Karpas-422 (cell line): ENCODE measurements at regions not wholly inside any gene's neighbourhood (a gene's known extent, or its start where the extent isn't known, plus 50 kb on each side); places are given as distances from the start of the nearest gene placed in this dataset.

Source experiments
- DNase-seq: peaks from one replicate; pipeline ENCODE4 v3.0.0-alpha.2; 2015
- H2AFZ ChIP-seq: fragments of 200-600 bp; sonication (generic); 2 replicates; pipeline ENCODE4 v1.6.1; 2014; ENCODE audit warnings: antibody characterized with exemption, low read length, mixed read lengths
- H3K27ac ChIP-seq: fragments of 200-600 bp; sonication (generic); 2 replicates; pipeline ENCODE4 v1.5.1; 2014; ENCODE audit warnings: mild to moderate bottlenecking, low read length, moderate library complexity
- H3K27me3 ChIP-seq: fragments of 200-600 bp; sonication (generic); 2 replicates; pipeline ENCODE4 v1.6.1; 2014; ENCODE audit warnings: low read length, mixed read lengths
- H3K36me3 ChIP-seq: fragments of 200-600 bp; sonication (generic); 2 replicates; pipeline ENCODE4 v1.6.1; 2014; ENCODE audit warnings: low read length, mixed read lengths; ENCODE audit not compliant: insufficient read depth
- H3K4me1 ChIP-seq: fragments of 200-600 bp; sonication (generic); 2 replicates; pipeline ENCODE4 v1.6.1; 2014; ENCODE audit warnings: mild to moderate bottlenecking, low read length, mixed read lengths
- H3K4me2 ChIP-seq: fragments of 200-600 bp; sonication (generic); 2 replicates; pipeline ENCODE4 v1.6.1; 2014; ENCODE audit warnings: low read length, low read depth, mild to moderate bottlenecking; ENCODE audit not compliant: poor library complexity, severe bottlenecking
- H3K4me3 ChIP-seq: fragments of 200-600 bp; sonication (generic); 2 replicates; pipeline ENCODE4 v1.5.1; 2014; ENCODE audit warnings: mild to moderate bottlenecking, antibody characterized with exemption, low read length, mixed read lengths
- H3K79me2 ChIP-seq: fragments of 200-600 bp; sonication (generic); 2 replicates; pipeline ENCODE4 v1.6.1; 2014; ENCODE audit warnings: mild to moderate bottlenecking, low read length, mixed read lengths
- H3K9ac ChIP-seq: fragments of 200-600 bp; sonication (generic); 2 replicates; pipeline ENCODE4 v1.6.0; 2014; ENCODE audit warnings: low read length
- H3K9me2 ChIP-seq: fragments of 200-600 bp; sonication (generic), shearing (Covaris generic); replicated peaks from 2 replicates; pipeline ENCODE4 v1.6.0; 2014; ENCODE audit warnings: mild to moderate bottlenecking, low read length, moderate library complexity; ENCODE audit not compliant: insufficient read depth
- H3K9me3 ChIP-seq: fragments of 300-700, 200-600 bp; sonication (generic); 2 replicates; pipeline ENCODE4 v1.6.1; 2014; ENCODE audit warnings: low read length, mixed read lengths
- H4K20me1 ChIP-seq: fragments of 200-600 bp; sonication (generic); 2 replicates; pipeline ENCODE4 v1.6.1; 2014; ENCODE audit warnings: mild to moderate bottlenecking, antibody characterized with exemption, low read length, low read depth; ENCODE audit not compliant: insufficient read depth

DNA sequence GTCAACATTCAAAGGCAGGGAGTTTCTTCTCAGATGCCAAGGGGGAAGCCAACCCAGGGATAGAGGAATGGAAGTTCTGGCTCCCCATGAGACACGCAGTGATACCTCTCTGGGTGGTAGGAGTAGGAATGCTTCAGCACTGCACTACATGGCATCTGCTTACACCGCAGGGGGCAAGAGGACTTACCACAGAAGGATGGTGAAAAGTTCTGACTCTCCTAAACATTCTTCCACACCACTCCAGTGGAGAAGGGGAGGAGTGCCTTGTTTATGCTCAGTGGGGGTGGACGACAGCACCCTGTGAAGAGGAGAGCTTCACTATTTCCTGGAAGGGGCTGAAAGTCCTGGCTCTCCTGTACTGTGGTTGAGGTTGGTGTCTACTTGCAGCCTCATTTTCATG, 1011.3 kb upstream of the WWC1 start:
- Histone ChIP-seq H2AFZ (no peak overlapping the region), H3K4me3 (no peak overlapping the region), H3K4me2 (no peak overlapping the region), H3K9me3 (no peaks in the 10 kb centered on the region; the same call in 1 of the 2 replicates), H3K36me3 (no peaks in the 10 kb centered on the region), H3K27ac (no peak overlapping the region), H3K27me3 (no peaks in the 10 kb centered on the region), H4K20me1 (no peaks in the 10 kb centered on the region), H3K4me1 (no peaks in the 10 kb centered on the region), H3K79me2 (no peaks in the 10 kb centered on the region), H3K9ac (no peak overlapping the region), H3K9me2 (no peaks in the 10 kb centered on the region; the same call in 1 of the 2 replicates)
- DNase-seq: no peak

GRCh38 chr5:167281925-167282324, 1009.5 kb upstream of the WWC1 start:
- Histone ChIP-seq H4K20me1 (no peaks in the 10 kb centered on the region), H3K27ac (no peak overlapping the region), H3K9me3 (no peaks in the 10 kb centered on the region; the same call in 1 of the 2 replicates), H3K4me1 (no peaks in the 10 kb centered on the region), H2AFZ (no peak overlapping the region), H3K9me2 (no peaks in the 10 kb centered on the region; the same call in 1 of the 2 replicates), H3K9ac (no peak overlapping the region), H3K27me3 (no peaks in the 10 kb centered on the region), H3K4me2 (no peak overlapping the region), H3K36me3 (no peaks in the 10 kb centered on the region), H3K79me2 (no peaks in the 10 kb centered on the region), H3K4me3 (no peak overlapping the region)
- DNase-seq: no peak

DNA sequence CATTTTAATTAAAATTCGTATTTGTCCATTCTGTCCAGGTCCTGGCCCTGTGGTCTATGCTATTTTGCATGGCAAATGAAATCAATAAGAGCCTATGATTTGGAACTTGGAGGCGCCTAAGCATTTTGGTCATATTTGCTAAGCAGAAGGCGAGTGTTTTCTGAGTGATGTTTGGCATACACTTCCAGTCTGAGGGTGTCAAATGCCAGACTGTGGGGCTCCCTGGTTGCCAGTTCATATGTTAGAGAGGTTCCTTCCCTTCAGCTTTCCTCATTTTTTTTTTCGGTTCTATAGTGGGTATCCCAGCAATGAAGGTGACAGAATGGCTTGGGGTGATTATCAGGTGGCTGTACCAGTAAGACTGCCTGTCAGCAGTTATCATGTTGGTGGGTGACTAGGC, 1007.8 kb upstream of the WWC1 start:
- Histone ChIP-seq H2AFZ (no peak overlapping the region), H3K9me2 (no peaks in the 10 kb centered on the region), H3K36me3 (no peaks in the 10 kb centered on the region), H4K20me1 (no peaks in the 10 kb centered on the region), H3K4me1 (no peaks in the 10 kb centered on the region), H3K9ac (no peak overlapping the region), H3K79me2 (no peaks in the 10 kb centered on the region), H3K9me3 (peaks cover 4% of the 10 kb centered on the region; the same call in 1 of the 2 replicates), H3K27me3 (no peaks in the 10 kb centered on the region), H3K4me2 (no peak overlapping the region), H3K4me3 (no peak overlapping the region), H3K27ac (no peak overlapping the region)
- no peak for DNase-seq

DNA sequence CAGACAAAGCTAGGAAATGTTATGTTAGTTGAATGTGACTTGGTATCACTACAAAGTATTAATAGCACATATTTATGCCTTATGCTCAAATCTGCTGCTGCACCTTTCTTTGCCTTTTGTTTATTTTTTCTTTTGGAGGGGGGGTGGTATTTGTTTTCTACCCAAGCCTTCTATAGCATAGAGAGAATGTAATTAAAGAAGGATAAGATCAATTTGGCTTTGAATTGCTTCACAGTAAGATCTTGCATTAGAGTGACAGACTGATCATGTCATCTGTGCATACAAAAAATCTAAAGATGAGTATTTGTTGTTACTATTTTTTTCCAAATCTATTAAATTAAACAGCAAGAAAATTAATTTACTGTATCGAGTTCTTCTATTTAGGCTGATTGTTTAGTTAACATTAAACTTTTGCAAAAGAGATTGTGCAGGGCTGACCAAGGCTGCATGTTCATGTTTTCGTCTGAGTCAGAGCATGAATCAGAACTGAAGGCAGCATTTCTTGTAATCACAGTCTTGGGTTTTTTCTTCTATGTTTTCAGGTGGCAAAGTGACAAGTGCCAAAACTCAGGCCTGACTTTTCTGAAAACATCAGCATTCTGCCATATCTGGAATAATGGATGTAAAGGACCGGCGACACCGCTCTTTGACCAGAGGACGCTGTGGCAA, 1007.1 kb upstream of the WWC1 start:
- Histone ChIP-seq H2AFZ (no peak overlapping the region), H4K20me1 (no peaks in the 10 kb centered on the region), H3K36me3 (no peaks in the 10 kb centered on the region), H3K4me3 (no peak overlapping the region), H3K9ac (no peak overlapping the region), H3K79me2 (no peaks in the 10 kb centered on the region), H3K4me2 (no peak overlapping the region), H3K4me1 (no peaks in the 10 kb centered on the region), H3K9me2 (no peaks in the 10 kb centered on the region), H3K9me3 (peaks cover 7% of the 10 kb centered on the region; the same call in 1 of the 2 replicates), H3K27ac (no peak overlapping the region), H3K27me3 (no peaks in the 10 kb centered on the region)
- no peak for DNase-seq

- H3K79me2 ChIP-seq: no peaks in the 10 kb centered on the region
- H3K27me3 ChIP-seq: no peaks in the 10 kb centered on the region
- H3K9me2 ChIP-seq: no peaks in the 10 kb centered on the region
- H2AFZ ChIP-seq: no peak overlapping the region
- H3K4me1 ChIP-seq: no peaks in the 10 kb centered on the region
- no peak overlapping the region for H3K27ac ChIP-seq
- no peak for DNase-seq
- H3K4me2 ChIP-seq: no peak overlapping the region
- H4K20me1 ChIP-seq: no peaks in the 10 kb centered on the region
- 0 out of 2 replicates have a peak, but pooled peaks cover 7% of the 10 kb centered on the region for H3K9me3 ChIP-seq
- no peak overlapping the region for H3K4me3 ChIP-seq
- no peaks in the 10 kb centered on the region for H3K36me3 ChIP-seq
- H3K9ac ChIP-seq: no peak overlapping the region
These were observed 1005.9 kb upstream of the WWC1 start for GRCh38 chr5:167285591-167285990.

- Histone ChIP-seq H3K4me1 (no peaks in the 10 kb centered on the region), H4K20me1 (no peaks in the 10 kb centered on the region), H3K4me3 (no peak overlapping the region), H3K4me2 (no peak overlapping the region), H3K36me3 (no peaks in the 10 kb centered on the region), H3K27me3 (no peaks in the 10 kb centered on the region), H3K27ac (no peak overlapping the region), H3K9me2 (no peaks in the 10 kb centered on the region), H2AFZ (no peak overlapping the region), H3K9ac (no peak overlapping the region), H3K9me3 (0 out of 2 replicates have a peak, but pooled peaks cover 7% of the 10 kb centered on the region), H3K79me2 (no peaks in the 10 kb centered on the region)
- DNase-seq: no peak
These were observed 1004.6 kb upstream of the WWC1 start for GRCh38 chr5:167286891-167287290.

DNA sequence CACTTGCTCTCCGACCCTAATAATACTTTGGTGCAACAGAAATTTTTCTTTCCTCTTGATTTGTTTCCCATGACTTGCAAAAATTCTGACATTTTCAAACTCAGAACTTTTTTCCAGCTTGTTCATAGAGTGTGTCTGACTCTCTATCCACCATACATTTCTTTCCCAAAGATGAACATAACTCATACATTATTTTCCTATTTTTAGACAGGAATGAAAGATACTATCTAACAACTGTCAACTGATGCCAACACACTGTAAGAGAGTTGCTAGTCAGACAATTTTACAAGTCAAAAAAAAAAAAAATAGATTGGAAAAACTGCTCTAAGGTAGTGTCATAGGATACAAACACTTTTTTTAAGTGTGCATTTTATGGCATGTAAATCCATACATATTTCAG, 1001.0 kb upstream of the WWC1 start:
- Histone ChIP-seq H3K4me3 (no peak overlapping the region), H3K79me2 (no peaks in the 10 kb centered on the region), H2AFZ (no peak overlapping the region), H3K36me3 (no peaks in the 10 kb centered on the region; the same call in 1 of the 2 replicates), H3K9me2 (no peaks in the 10 kb centered on the region), H4K20me1 (no peaks in the 10 kb centered on the region), H3K9ac (no peak overlapping the region), H3K9me3 (0 out of 2 replicates have a peak, but pooled peaks cover 7% of the 10 kb centered on the region), H3K27ac (no peak overlapping the region), H3K4me1 (no peaks in the 10 kb centered on the region), H3K4me2 (no peak overlapping the region), H3K27me3 (no peaks in the 10 kb centered on the region)
- no peak for DNase-seq

DNA sequence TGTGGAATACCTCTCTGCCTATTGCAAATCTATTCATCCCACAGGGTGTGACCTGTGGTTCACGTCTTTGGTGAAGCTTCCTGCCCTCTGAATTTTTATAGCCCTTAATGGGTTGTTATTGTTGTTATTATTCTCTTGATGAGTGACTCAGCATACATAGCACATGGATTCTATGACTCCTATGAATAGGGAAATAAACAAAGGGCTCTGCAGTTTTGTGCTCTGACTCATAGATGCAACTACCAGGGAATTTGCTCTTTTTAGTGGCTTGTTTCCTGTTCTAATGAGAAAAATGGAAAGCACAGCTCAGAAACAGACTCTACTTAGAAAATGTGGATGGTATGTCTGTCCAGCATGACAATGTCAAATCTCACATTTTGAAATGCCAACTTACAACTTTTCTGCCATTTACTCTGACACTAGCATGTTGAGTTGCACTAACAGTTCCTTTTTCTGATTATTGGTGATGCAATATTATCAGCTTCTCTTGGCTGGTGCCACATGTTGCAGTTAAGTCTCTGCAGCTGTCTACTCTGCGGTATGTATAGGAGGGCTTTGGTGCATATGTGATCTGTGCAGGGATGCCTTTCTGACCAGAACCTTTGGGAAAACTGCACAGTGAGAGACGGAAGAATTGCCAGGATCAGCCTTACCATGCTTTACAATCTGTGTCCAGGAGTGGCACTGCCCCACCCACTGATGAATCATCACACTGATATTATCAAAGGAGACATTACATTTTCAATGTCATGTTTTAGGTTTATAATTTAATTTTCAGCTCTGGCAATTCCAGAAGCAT, 996.4 kb upstream of the WWC1 start:
- Histone ChIP-seq H4K20me1 (no peaks in the 10 kb centered on the region), H3K9me3 (no peaks in the 10 kb centered on the region), H3K4me2 (no peak overlapping the region), H3K27ac (no peak overlapping the region), H3K9me2 (no peaks in the 10 kb centered on the region), H3K79me2 (no peaks in the 10 kb centered on the region), H2AFZ (no peak overlapping the region), H3K27me3 (no peaks in the 10 kb centered on the region), H3K9ac (no peak overlapping the region), H3K36me3 (no peaks in the 10 kb centered on the region; the same call in 1 of the 2 replicates), H3K4me3 (no peak overlapping the region), H3K4me1 (no peaks in the 10 kb centered on the region)
- DNase-seq: no peak
